ENCODE measurements at regions not wholly inside any gene's neighbourhood (a gene's known extent, or its start where the extent isn't known, plus 50 kb on each side); places are given as distances from the start of the nearest gene placed in this dataset.

DNA sequence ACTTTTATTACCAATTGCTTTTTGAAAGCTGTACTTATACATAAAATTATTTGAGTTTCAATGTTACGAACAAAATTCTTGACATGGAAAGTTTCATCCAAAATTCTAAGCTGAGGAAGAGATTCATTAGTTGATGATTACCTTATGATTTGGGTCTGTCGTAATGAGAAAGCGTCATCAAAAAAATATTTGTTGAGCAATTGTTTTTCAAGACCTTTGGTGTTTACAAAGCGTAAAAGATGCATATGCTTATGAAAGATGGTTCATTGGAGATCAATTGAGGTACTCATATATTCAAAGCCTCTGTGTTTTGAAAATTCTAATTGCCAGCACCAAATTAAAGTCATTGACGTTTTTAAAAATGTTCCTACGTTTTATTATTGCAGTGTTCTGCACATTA lies 110.5 kb upstream of the DOK5 start:
- Histone ChIP-seq H3K4me1 (ENCODE audit: control insufficient read depth in 1 of 2, insufficient read depth in 2 of 2, low read depth in 1 of 2, low read length in 1 of 2) (no peaks in the 10 kb centered on the region), H3K4me3 (ENCODE audit: low read depth in 2 of 2, low read length in 1 of 2) (no peak overlapping the region), H3K27ac (ENCODE audit: low read depth in 2 of 2, low read length in 1 of 2) (no peak overlapping the region), H3K36me3 (replicated peaks in 1 of 2; ENCODE audit: control insufficient read depth in 1 of 2, insufficient read depth in 2 of 2, low read length in 1 of 2) (no peaks in the 10 kb centered on the region), H3K79me2 (ENCODE audit: insufficient read depth) (no peaks in the 10 kb centered on the region), H4K20me1 (ENCODE audit: insufficient read depth) (no peaks in the 10 kb centered on the region), H3K4me2 (no peak overlapping the region), H3K9ac (no peak overlapping the region), H3K27me3 (ENCODE audit: insufficient read depth) (no peaks in the 10 kb centered on the region), H2AFZ (ENCODE audit: low read depth) (peak overlapping the region; percentile 20; the same call in 1 of the 2 replicates), H3K9me2 (no peaks in the 10 kb centered on the region), H3K9me3 (no peaks in the 10 kb centered on the region), H3F3A (replicated peaks; ENCODE audit: insufficient read depth) (no peaks in the 10 kb centered on the region)
- POLR2A ChIA-PET, result no interaction called here
- CTCF ChIA-PET, result no interaction called here
- TF ChIP-seq RXRA (IDR thresholded peaks at IDR 0.05; ENCODE audit: borderline replicate concordance, low read depth) (no peak), MEF2A (IDR thresholded peaks at IDR 0.05; ENCODE audit: borderline replicate concordance, low read depth) (no peak), GABPA (IDR thresholded peaks at IDR 0.05; ENCODE audit: low read depth) (no peak), POLR2AphosphoS5 (IDR thresholded peaks at IDR 0.05; ENCODE audit: low read depth, low read length) (no peak), NFIC (IDR thresholded peaks at IDR 0.05; ENCODE audit: borderline replicate concordance) (no peak), TAF1 (IDR thresholded peaks at IDR 0.05; ENCODE audit: borderline replicate concordance, low read depth, low read length) (no peak), RCOR1 (IDR thresholded peaks at IDR 0.05; ENCODE audit: low read length) (no peak), EZH2phosphoT487 (IDR thresholded peaks at IDR 0.05; ENCODE audit: borderline replicate concordance, low read depth) (no peak), EP300 (IDR thresholded peaks at IDR 0.05; ENCODE audit: borderline replicate concordance in 1 of 2, low read depth in 1 of 2, low read length in 1 of 2) (no peak), YY1 (IDR thresholded peaks at IDR 0.05; ENCODE audit: low read depth) (no peak), ELF1 (IDR thresholded peaks at IDR 0.05) (no peak)
- TF ChIP-seq, protein P1, sequence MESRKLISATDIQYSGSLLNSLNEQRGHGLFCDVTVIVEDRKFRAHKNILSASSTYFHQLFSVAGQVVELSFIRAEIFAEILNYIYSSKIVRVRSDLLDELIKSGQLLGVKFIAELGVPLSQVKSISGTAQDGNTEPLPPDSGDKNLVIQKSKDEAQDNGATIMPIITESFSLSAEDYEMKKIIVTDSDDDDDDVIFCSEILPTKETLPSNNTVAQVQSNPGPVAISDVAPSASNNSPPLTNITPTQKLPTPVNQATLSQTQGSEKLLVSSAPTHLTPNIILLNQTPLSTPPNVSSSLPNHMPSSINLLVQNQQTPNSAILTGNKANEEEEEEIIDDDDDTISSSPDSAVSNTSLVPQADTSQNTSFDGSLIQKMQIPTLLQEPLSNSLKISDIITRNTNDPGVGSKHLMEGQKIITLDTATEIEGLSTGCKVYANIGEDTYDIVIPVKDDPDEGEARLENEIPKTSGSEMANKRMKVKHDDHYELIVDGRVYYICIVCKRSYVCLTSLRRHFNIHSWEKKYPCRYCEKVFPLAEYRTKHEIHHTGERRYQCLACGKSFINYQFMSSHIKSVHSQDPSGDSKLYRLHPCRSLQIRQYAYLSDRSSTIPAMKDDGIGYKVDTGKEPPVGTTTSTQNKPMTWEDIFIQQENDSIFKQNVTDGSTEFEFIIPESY (IDR thresholded peaks at IDR 0.05; ENCODE audit: borderline replicate concordance, low read depth), result no peak
- TF ChIP-seq, protein P2, sequence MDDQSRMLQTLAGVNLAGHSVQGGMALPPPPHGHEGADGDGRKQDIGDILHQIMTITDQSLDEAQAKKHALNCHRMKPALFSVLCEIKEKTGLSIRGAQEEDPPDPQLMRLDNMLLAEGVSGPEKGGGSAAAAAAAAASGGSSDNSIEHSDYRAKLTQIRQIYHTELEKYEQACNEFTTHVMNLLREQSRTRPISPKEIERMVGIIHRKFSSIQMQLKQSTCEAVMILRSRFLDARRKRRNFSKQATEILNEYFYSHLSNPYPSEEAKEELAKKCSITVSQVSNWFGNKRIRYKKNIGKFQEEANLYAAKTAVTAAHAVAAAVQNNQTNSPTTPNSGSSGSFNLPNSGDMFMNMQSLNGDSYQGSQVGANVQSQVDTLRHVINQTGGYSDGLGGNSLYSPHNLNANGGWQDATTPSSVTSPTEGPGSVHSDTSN (IDR thresholded peaks at IDR 0.05), result no peak
- no peak for DNase-seq
- 19% methylated on average over 6 of the region's 6 CpGs for WGBS (ENCODE audit: low lambda C conversion rate)

DNA sequence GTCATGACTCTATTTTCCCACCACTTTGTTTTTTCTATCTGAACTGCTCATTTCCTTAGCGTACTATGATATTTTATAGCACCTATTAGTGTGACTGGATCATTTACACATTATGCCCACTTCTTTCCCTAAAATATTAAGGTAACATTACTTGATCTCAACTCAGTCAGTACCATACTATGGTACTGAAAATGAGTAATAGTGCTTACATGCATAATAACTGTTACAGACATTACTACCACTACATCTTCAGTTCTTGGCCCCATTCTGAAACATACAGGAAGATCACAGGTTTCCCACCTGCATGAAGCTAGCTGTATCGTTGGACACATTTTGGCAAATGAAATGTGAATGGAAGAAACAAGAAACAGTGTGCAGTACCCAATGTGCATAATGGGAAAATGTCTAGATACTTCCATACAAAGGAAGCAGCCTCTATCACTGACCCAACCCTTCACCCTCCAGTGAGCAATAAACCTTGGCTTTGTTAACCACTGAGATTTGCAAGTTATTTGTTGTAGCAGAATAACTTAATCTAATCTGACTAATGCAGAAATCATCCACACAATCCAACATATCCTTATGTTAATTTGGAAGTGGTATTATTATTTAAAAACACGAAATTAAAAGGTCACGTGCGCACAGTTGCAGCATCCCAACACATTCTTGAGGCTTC lies 108.6 kb upstream of the DOK5 start:
- WGBS (ENCODE audit: low lambda C conversion rate), result 40% methylated on average over 5 of the region's 5 CpGs
- Histone ChIP-seq H3K27ac (ENCODE audit: low read depth in 2 of 2, low read length in 1 of 2) (no peak overlapping the region), H3K27me3 (ENCODE audit: insufficient read depth) (no peaks in the 10 kb centered on the region), H3K9me2 (no peaks in the 10 kb centered on the region), H4K20me1 (ENCODE audit: insufficient read depth) (no peaks in the 10 kb centered on the region), H3K9me3 (no peaks in the 10 kb centered on the region), H3K4me2 (no peak overlapping the region), H3F3A (replicated peaks; ENCODE audit: insufficient read depth) (no peaks in the 10 kb centered on the region), H3K9ac (no peak overlapping the region), H3K79me2 (ENCODE audit: insufficient read depth) (no peaks in the 10 kb centered on the region), H3K4me3 (ENCODE audit: low read depth in 2 of 2, low read length in 1 of 2) (no peak overlapping the region), H3K4me1 (ENCODE audit: control insufficient read depth in 1 of 2, insufficient read depth in 2 of 2, low read depth in 1 of 2, low read length in 1 of 2) (no peaks in the 10 kb centered on the region), H2AFZ (ENCODE audit: low read depth) (no peak overlapping the region), H3K36me3 (replicated peaks in 1 of 2; ENCODE audit: control insufficient read depth in 1 of 2, insufficient read depth in 2 of 2, low read length in 1 of 2) (no peaks in the 10 kb centered on the region)
- TF ChIP-seq, protein P2 (IDR thresholded peaks at IDR 0.05), result no peak
- no peak for TF ChIP-seq TEAD4 (IDR thresholded peaks at IDR 0.05; ENCODE audit: borderline replicate concordance, insufficient read depth)
- no peak for TF ChIP-seq RFX5 (IDR thresholded peaks at IDR 0.05; ENCODE audit: low read length)
- TF ChIP-seq RXRA (IDR thresholded peaks at IDR 0.05; ENCODE audit: borderline replicate concordance, low read depth), result no peak
- TF ChIP-seq MXI1 (IDR thresholded peaks at IDR 0.05; ENCODE audit: low read depth, low read length), result no peak
- TF ChIP-seq SMC3 (IDR thresholded peaks at IDR 0.05; ENCODE audit: low read depth, low read length), result no peak
- TF ChIP-seq RAD21 (IDR thresholded peaks at IDR 0.05; ENCODE audit: low read length), result no peak
- TF ChIP-seq CHD2 (IDR thresholded peaks at IDR 0.05; ENCODE audit: low read length, partially characterized antibody), result no peak
- no peak for TF ChIP-seq RCOR1 (IDR thresholded peaks at IDR 0.05; ENCODE audit: low read length)
- no peak for TF ChIP-seq GATA2 (CRISPR knock-in tag; IDR thresholded peaks at IDR 0.05)
- ChIA-PET CTCF (no interaction called here), POLR2A (no interaction called here)
- DNase-seq, result no peak

Measured in SK-N-SH (cell line).